ENCODE measurements at regions not wholly inside any gene's neighbourhood (a gene's known extent, or its start where the extent isn't known, plus 50 kb on each side); places are given as distances from the start of the nearest gene placed in this dataset.

DNA sequence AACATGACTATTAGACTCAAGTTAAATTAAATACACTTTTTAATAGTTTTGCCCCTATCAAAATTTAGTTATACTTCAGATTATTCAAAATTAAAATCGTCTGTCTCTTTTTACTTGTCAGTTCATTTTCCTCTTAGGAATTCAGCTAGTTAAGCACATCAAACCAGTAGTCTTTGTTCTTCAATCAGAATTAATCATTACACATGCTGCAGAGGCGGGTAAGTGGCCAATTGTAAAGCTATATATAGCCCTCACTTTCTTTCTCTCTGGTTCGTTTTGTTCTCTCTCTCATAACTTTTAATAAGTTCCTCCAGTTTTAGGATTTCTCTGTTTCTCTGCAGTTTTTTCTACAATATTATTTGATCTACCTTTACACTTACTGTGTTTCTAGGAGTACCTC, 359.1 kb upstream of the PABPC4L start:
- TF ChIP-seq, protein P1, sequence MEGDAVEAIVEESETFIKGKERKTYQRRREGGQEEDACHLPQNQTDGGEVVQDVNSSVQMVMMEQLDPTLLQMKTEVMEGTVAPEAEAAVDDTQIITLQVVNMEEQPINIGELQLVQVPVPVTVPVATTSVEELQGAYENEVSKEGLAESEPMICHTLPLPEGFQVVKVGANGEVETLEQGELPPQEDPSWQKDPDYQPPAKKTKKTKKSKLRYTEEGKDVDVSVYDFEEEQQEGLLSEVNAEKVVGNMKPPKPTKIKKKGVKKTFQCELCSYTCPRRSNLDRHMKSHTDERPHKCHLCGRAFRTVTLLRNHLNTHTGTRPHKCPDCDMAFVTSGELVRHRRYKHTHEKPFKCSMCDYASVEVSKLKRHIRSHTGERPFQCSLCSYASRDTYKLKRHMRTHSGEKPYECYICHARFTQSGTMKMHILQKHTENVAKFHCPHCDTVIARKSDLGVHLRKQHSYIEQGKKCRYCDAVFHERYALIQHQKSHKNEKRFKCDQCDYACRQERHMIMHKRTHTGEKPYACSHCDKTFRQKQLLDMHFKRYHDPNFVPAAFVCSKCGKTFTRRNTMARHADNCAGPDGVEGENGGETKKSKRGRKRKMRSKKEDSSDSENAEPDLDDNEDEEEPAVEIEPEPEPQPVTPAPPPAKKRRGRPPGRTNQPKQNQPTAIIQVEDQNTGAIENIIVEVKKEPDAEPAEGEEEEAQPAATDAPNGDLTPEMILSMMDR (IDR thresholded peaks at IDR 0.05 in 8 of 11, conservative IDR thresholded peaks at IDR 0.05 in 3 of 11): no peak
- TF ChIP-seq POLR2A (IDR thresholded peaks at IDR 0.05) (no peak), POLR2AphosphoS5 (IDR thresholded peaks at IDR 0.05) (no peak)
